Testis (tissue), 2 donors: ENCODE measurements at regions not wholly inside any gene's neighbourhood (a gene's known extent, or its start where the extent isn't known, plus 50 kb on each side); places are given as distances from the start of the nearest gene placed in this dataset.

Source experiments
- DNase-seq: peaks from one replicate; pipeline ENCODE4 v3.0.0-alpha.2; 2019
- H3K27ac ChIP-seq, 2 donors: fragments of 200-600 bp; sonication (generic); one replicate each; pipeline ENCODE4 v1.5.1; 2019
- H3K27me3 ChIP-seq: fragments of 200-600 bp; sonication (generic); one replicate; pipeline ENCODE4 v1.5.1; 2019
- H3K36me3 ChIP-seq: fragments of 200-600 bp; sonication (generic); one replicate; pipeline ENCODE4 v1.5.1; 2017; ENCODE audit warnings: low read depth; ENCODE audit errors: missing control alignments
- H3K4me1 ChIP-seq: fragments of 200-600 bp; sonication (generic); one replicate; pipeline ENCODE4 v1.5.1; 2019
- H3K4me3 ChIP-seq, 2 donors: fragments of 200-600 bp; sonication (generic); one replicate each; pipeline ENCODE4 v1.5.1; 2017 to 2019
- H3K9me3 ChIP-seq: fragments of 200-600 bp; sonication (generic); one replicate; pipeline ENCODE4 v1.5.1; 2017
- POLR2A ChIP-seq: fragments of 450-650 bp; IDR thresholded peaks from one replicate; pipeline ENCODE4 v1.6.1; 2017; ENCODE audit warnings: antibody characterized with exemption, mild to moderate bottlenecking, moderate library complexity
- WGBS, 2 donors: methylation state at CpG; one replicate each; pipeline ENCODE4 v1.1.5; 2018; 5-methylcytosine and 5-hydroxymethylcytosine counted together
- intact Hi-C: fragments of 100-400 bp; cut with DNase I; formaldehyde crosslinking; loops from one replicate; pipeline ENCODE4 v1.15.1; 2023; ENCODE audit warnings: low total_unique reads
- TF ChIP-seq, protein P1 (sequence below), 3 experiments: fragments of 450-650 bp in 2 of 3; fragments of 200-600 bp in 1 of 3; sonication (generic) in 1 of 3; IDR thresholded peaks; one replicate each; pipeline ENCODE4 v1.5.1; 2016 to 2019; ENCODE audit warnings: antibody characterized with exemption in 3 of 3, mild to moderate bottlenecking in 2 of 3, moderate library complexity in 1 of 3

DNA sequence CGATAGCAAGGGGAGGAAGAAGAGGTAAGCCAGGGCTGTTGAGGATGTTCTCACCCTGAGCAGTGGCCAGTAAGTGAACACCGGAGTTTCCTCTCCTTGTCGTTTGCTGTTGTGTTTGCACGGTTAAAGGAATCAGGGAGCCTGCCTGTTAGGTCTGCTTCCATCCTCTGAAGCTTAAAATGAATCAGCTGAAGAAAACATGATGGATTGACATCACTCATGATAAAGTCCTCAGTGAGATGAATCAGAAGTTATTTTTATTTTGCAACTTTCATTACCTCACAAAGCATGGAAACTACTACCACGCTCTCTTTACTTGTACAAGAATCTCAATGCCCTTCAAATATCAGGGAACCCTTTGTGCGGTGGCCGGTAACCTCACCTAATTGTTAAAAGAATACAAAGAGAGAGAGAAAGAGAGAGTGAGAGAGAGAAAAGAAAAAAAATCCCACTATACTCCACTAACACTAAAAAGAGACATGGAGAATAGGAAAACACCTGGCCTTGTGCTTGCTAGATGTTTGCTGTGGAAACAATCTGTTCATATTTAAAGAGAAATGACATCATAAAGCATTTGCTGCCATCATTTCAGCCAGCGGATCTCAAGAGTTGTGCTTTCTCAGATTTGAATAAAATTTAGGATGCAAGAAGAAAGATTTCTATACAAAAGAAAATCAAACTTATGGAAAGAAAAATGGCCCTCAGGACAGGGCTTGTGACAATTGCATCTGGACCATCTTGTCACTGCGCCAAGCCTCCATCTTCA lies 441.6 kb upstream of the SALL1 start:
- Histone ChIP-seq H3K36me3 (no peaks in the 10 kb centered on the region), H3K9me3 (no peaks in the 10 kb centered on the region), H3K4me1 (no peaks in the 10 kb centered on the region), H3K27ac (no peak overlapping the region), H3K4me3 (no peak overlapping the region), H3K27me3 (no peaks in the 10 kb centered on the region)
- WGBS, 2 donors, result 62 to 66% methylated on average over 9 of the region's 9 CpGs
- intact Hi-C loops, result no loop called here
- TF ChIP-seq POLR2A, result no peak
- TF ChIP-seq, protein P1, sequence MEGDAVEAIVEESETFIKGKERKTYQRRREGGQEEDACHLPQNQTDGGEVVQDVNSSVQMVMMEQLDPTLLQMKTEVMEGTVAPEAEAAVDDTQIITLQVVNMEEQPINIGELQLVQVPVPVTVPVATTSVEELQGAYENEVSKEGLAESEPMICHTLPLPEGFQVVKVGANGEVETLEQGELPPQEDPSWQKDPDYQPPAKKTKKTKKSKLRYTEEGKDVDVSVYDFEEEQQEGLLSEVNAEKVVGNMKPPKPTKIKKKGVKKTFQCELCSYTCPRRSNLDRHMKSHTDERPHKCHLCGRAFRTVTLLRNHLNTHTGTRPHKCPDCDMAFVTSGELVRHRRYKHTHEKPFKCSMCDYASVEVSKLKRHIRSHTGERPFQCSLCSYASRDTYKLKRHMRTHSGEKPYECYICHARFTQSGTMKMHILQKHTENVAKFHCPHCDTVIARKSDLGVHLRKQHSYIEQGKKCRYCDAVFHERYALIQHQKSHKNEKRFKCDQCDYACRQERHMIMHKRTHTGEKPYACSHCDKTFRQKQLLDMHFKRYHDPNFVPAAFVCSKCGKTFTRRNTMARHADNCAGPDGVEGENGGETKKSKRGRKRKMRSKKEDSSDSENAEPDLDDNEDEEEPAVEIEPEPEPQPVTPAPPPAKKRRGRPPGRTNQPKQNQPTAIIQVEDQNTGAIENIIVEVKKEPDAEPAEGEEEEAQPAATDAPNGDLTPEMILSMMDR (IDR thresholded peaks at IDR 0.05), result no peak
- no peak for DNase-seq

DNA sequence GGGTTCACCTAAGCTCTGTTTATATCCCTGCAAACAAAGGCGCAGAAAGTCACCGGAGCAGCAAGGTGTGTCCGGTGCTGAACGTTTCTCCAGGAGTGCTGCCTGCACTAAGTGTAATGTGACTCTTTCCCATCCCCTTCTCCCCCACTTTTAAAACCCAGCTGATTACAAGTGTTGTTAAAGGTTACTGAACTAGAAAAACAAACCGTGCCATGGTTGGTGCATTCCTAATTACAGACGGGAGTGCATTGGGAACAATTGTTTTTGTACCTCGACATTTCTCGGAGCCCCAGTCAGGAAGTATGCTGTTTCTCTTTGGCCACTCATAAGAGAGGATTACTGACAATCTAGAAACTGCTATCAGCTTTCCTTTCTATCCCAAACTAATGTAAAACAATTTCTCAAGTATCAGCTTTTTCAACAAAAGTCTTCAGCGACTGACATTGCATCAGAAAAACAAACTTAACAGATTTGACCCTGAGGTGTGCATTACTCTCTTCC lies 441.0 kb upstream of the SALL1 start:
- H3K36me3 ChIP-seq, result no peaks in the 10 kb centered on the region
- no peak for TF ChIP-seq POLR2A
- TF ChIP-seq, protein P1 (IDR thresholded peaks at IDR 0.05), result no peak
- no peak overlapping the region for H3K27ac ChIP-seq
- no peaks in the 10 kb centered on the region for H3K27me3 ChIP-seq
- no peaks in the 10 kb centered on the region for H3K4me1 ChIP-seq
- WGBS, 2 donors, result 26 to 41% methylated on average over 9 of the region's 9 CpGs
- H3K9me3 ChIP-seq, result no peaks in the 10 kb centered on the region
- intact Hi-C loops, result no loop called here
- no peak overlapping the region for H3K4me3 ChIP-seq
- no peak for DNase-seq

DNA sequence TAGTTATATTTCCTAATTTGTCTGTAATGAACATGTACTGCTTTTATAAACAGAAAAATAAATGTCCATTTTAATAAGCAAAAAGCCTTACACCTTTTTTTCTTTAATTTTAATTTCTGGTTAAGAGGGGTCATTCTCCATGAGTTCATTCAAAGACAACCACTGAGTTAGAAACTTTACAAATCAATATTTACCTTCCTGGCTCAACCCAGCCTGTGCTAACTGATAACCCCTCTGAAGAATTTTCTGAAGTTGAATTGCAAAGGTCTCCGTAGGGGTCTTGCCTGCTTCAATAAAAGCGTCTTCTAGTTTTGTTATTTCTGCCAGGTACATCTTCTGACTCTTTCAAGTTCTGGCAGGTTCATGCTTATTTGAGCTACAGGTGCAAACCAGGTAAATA lies 440.4 kb upstream of the SALL1 start:
- no peak overlapping the region for H3K4me3 ChIP-seq

DNA sequence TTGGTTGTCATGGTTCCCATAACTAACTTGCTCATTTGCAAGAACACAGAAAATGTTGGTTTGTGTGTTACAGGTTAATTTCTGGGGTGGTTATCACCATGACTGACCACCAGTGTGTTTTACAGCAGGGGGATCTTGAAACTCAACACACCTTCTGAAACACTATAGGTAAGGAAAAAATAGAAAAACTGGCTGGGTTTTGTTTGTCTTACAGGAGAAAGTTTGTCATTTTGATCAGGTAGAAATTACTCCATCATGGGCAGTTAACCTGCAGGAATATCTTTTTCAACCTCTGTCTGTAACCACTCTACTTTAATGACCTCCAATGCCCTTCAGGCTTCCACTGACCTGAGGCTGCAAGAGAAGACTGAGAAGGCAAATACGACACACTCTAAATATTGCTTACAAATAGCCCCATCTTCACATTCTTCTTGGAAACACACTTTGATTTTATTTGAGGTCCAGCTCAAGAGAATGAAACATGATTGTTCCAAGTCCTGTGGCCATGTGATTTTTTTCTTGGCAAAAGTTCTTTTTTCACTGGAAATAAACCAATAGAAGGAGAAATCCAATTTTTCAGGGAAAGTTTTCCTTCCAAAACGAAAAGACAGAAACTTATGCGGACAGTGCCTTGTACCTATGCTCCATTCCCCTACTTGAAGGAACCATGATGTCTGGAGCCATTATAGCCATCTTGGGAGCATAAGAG lies 428.7 kb upstream of the SALL1 start:
- Histone ChIP-seq H3K36me3 (no peaks in the 10 kb centered on the region), H3K9me3 (no peaks in the 10 kb centered on the region), H3K4me3 (no peak overlapping the region), H3K27ac (no peak overlapping the region), H3K27me3 (no peaks in the 10 kb centered on the region), H3K4me1 (no peaks in the 10 kb centered on the region)
- intact Hi-C loops, result no loop called here
- TF ChIP-seq, protein P1 (IDR thresholded peaks at IDR 0.05), result no peak
- no peak for TF ChIP-seq POLR2A
- 73 to 86% methylated on average over 3 of the region's 3 CpGs for WGBS, 2 donors
- no peak for DNase-seq

More for the DNA sequence above, 440.4 kb upstream of the SALL1 start:
- Histone ChIP-seq H3K27me3 (no peaks in the 10 kb centered on the region), H3K27ac (no peak overlapping the region), H3K4me1 (no peaks in the 10 kb centered on the region), H3K9me3 (no peaks in the 10 kb centered on the region), H3K36me3 (no peaks in the 10 kb centered on the region)
- 26 to 37% methylated on average over 2 of the region's 2 CpGs for WGBS, 2 donors
- intact Hi-C loops, result no loop called here
- DNase-seq, result no peak
- TF ChIP-seq, protein P1 (IDR thresholded peaks at IDR 0.05), result no peak
- no peak for TF ChIP-seq POLR2A
